Activated CD8-positive, alpha-beta memory T cell treated with anti-CD3 and anti-CD28 coated beads, Interleukin-2, amount 50 U/mL, for 4 hours (primary cell): ENCODE measurements at regions not wholly inside any gene's neighbourhood (a gene's known extent, or its start where the extent isn't known, plus 50 kb on each side); places are given as distances from the start of the nearest gene placed in this dataset.
"Not testable (repeated sequence)": the region's sequence is repeated elsewhere in the genome, so short reads cannot be mapped to it uniquely, and the experiment has no call there.

Source experiments
- DNase-seq: peaks from one replicate; pipeline ENCODE4 v3.0.0-alpha.2; 2020

DNA sequence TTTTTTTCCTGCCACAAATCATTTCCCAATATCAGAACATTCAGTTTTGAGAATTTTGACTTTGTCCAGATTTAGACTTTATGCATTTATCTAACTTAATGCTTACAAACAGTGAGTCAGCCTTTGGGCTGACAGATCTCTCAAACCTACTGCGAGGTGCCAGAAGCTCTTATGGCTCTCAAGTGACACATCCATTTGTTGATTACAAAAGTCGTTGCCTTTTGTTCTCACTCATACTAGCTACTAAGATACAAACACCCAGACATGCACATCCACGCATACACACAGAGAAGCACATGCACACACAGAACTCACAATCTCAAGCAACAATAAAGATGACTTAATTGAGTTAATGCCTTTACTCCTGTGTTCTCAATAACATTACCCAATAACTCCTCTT, 1147.5 kb downstream of the DIAPH3 start:
- DNase-seq: no peak

DNA sequence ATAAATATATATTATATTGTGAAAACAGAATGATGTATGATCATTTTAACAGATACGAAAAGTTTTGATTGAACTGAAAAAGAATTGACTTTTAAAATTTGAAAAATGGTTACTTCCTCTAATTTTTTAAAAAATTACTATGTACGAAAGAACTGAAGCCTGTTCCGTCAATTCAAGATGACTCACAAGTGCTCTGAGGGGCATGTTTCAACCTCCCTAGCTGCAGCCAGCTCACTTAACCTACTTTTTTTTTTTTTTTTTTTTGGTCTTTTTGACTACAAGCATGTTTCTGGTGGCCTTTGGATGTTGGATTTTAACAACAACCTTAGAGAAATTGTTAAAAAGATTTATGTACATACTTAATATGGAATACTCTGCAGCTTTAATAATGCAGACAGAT, 1139.3 kb downstream of the DIAPH3 start:
- no peak for DNase-seq

DNA sequence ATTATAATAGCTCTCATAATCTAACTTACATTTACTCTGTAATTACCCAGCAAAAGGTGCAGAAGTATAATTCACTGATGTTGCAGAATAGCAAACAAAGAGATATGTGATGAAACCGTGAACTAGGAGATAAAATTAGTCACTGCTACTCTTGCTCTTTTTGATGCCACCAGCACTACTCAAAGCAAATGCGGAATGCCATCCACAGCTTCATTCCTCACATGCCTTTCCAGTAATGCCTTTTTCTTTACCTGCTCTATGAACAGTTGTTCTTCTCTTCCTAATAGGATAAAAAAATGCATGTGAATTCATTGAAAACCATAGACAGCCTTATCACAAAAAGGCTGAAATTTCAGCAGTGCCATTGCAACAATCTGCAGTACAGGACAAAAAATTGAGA, 1129.5 kb downstream of the DIAPH3 start:
- DNase-seq: no peak

DNA sequence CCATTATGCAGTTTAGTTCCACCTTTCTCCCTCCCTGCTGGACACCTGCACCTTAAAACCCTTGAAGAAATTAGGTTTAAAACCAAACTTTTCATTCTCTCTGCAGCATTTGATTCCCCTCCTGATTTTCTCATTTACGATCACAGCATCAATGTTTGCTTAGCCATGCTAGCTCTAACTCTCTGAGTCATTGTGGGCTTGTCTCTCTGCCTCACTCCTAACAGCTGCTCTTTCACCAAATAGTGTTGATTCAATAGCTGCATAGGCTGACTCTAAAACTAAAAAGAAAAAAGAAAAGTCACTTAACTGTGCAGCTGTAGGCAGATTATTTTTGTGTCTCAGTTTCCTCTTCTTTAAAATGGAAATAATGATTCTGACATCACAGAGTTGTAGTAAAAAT, 1124.9 kb downstream of the DIAPH3 start:
- DNase-seq: no peak

DNA sequence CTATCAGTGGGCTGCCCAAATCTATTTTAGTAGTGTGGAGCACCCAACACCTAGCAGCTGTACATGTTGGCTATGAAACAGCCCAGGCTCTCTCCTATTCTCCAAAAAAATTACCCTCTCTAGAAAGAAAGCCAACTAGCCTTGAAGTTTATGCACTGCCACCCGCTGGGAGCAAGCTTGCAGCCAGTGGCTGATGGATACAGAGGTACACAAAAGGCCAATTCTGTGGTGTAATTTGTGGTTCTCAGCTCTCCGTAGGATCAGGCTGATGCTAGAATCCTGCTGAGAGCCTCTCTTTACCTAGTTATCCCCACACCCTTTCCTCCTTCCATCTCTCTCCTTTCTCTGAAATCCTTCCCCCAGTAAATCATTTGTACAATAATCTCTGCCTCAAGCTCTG, 1120.7 kb downstream of the DIAPH3 start:
- DNase-seq: no peak

DNA sequence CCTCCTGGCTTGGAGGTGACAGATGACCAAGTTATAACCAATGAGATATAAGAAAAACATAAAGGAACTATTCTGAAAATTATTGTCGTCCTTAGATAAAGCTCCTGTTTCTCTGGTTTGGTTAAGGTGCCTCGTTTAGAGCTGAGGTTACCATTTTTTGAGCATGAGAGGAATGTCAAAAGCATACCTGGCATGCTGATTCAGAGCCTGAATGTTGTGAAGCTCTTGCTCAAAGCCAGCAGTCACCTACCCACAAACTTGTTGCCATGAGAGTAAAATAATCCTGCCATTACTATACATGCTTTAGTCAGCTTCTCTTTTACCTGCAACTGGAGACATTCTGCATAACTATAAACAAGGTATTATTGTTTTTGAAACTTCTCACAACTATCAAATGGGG, 1116.2 kb downstream of the DIAPH3 start:
- DNase-seq: no peak

DNA sequence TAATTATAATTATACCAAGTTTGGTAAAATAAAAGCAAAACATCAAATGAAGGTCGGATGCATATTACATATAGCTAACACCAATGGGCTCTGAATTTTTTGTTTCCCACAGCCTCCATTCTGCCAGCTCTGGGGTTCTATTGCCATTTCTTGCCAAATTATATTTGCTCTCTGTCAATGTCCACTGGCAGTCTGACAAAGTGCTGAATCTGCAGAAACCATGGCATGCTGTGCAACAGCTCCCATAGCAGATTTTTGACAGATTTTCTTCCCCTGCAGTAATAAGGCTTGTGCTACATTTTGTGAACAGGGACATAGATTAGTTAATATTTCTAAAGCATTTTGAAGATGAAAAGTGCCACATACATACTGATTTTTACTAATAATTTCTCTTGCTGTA, 1102.1 kb downstream of the DIAPH3 start:
- DNase-seq: no peak

DNA sequence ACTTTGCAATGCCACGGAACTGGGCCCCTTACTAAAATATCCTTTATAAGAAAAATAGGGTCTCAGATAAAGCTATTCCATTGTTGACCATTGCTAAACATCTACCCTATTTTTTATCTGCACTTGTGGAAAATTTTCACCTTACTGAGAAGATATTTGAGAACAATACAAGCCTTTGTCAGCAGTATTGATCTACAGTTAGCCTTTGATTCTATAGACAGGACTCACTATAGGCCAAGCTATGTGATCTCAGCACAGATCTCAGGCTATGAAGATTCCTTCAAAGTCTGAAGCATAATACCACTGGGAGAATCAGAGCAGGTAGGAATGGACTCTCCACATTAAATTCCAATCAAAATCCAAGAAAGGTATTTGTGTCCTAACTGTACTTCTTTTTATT, 1099.7 kb downstream of the DIAPH3 start:
- no peak for DNase-seq

DNA sequence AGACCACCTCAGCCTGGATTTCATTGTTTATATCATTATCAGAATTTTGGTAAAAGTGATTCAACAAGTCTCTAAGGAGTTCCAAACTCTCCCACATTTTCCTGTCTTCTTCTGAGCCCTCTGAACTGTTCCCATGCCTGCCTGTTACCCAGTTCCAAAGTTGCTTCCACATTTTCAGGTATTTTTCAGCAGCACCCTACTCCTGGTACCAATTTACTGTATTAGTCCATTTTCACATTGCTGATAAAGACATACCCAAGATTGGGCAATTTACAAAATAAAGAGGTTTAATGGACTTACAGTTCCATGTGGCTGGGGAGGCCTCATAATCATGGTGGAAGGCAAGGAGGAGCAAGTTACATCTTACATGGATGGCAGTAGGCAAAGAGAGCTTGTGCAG, 1087.3 kb downstream of the DIAPH3 start:
- not testable (repeated sequence) for DNase-seq

DNA sequence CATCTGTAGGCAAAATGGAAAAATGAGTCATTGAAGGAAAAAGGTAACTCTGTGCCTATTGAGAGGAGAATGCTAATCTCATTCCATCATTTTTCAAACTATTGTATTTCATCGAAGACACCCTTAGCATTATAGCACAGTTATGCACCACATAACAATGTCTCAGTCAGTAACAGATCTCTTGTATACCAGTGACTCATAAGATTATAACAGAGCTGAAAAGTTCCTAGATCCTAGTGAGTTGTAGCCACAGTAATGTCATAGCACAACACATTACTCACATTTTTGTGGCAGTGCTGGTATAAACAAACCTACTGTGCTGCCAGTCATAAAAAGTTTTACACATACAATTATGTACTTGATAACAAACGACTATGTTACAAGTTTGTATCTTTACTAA, 1077.6 kb downstream of the DIAPH3 start:
- no peak for DNase-seq

DNA sequence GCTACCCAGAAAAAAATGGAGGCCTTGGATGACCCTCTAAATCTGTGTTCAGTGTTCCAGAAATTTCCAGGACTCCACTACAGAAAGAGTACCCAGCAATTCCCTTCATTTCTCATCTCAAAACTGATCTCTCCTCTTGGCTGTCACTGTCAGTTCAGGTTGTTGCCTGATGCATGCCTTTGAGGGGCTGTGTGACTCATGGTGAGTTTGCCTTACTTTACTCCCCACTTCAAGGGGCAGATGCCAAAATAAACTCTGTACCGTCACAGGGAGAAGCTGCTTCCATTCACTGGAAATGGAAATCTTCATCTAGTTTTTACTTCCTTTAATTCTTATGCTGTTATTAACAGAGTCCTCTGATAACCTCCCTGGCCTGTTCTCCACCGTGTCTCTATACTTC, 1075.0 kb downstream of the DIAPH3 start:
- no peak for DNase-seq

DNA sequence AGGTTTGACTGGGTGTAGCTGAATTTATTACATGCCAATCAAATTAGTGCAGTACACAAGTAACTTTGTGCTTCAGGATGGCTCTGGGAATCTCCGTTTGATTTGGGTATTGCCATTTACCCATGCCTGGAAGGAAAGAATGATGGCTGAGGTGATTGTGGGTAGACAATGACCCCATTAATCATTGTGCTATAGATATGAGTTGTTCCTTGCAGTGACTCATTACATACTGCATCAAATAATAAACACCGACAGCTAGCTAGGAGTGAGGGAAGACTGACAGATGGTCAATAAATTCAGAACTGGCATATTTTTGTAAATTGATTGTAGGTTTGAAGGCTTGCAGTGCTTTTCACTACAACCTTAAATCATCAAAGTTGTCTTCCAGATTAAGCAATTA, 1069.5 kb downstream of the DIAPH3 start:
- no peak for DNase-seq

DNA sequence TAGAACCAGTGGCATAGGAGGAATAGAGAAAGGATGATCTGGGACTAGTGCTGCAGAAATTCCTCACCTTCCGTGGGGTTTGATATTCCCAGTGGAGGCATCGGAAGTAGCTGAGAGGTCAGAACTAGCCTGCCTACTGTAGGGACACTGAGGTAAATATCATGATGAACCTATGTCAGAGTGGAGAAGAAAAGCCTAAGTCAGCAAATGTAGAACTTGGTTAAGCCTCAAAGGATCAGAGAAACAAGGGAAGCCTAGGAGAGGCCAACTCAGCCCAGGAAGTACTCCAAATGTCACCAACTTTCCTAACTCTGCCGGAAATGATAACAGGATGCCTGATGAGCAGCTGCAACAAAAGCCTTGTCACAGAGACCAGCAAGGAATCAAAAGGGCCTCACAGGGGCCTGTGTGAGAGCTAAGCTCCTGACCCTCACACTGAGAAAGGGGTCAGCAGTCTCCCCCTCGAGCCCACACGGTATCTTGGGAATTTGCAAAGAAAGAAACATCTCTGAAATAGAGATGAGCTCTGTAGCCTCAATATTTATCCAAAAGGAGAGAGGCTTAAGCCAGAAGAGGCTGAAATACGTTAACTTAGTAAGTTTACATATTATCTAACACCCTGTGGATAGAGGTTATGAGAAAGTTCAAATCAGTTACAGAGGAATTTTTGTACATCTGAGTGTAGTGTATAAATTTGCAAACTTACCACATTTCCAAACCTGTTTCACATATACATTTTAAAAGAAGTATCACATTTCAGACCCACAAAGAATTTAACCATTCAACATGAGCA, 1064.3 kb downstream of the DIAPH3 start:
- no peak for DNase-seq

DNA sequence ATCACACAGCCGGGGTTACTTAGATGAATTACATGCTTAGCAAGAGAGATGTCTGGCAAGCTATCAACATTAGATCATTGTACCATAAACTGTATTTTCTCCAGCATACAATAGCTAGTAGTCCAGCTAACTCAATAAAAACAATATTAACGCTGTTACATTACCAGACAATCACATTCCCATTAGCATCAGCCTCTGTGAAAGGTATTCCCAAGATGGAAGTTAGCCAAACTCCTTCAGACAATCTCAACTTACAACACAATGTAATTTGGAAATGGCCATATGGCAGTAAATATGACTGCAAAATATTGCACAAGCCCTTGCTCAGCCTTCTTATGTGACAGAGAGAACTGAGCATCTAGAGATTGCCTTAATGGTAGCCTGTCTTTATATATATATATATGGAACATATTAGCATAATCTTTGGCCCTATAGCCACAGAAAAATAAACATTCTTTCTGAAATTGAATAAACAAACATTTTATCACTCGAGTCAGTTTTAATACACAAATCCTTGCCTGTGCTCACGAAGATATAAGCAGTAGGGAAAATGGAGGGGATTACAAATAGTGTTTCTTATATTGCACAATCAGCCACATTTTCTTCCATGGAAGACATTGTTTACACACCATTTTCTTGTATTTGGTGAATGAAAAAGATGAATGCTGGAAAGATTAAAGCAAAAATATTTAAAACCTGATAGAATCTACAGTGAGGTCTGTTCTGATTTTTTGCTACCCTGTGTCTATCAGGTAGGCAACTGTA, 1060.5 kb downstream of the DIAPH3 start:
- DNase-seq: no peak

DNA sequence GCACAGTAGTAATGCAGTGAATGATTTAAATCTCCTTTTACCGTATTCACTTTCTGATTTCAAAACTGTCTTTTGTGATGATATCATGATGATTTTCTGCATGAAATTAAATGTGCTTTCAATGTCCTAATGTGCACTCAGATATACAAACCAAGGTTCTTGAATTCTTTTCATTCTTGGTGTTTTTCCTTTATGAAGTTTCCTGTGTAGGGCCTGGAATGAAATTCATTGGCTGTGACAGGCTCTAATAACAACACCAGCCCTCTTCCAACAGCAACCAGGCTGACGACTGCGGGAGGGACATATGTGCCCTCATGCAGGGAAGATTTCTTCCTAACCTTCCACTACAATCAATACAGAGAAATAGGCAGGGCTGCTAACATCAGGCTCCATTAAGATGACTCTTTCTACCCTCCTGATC, 1052.0 kb downstream of the DIAPH3 start:
- no peak for DNase-seq

DNA sequence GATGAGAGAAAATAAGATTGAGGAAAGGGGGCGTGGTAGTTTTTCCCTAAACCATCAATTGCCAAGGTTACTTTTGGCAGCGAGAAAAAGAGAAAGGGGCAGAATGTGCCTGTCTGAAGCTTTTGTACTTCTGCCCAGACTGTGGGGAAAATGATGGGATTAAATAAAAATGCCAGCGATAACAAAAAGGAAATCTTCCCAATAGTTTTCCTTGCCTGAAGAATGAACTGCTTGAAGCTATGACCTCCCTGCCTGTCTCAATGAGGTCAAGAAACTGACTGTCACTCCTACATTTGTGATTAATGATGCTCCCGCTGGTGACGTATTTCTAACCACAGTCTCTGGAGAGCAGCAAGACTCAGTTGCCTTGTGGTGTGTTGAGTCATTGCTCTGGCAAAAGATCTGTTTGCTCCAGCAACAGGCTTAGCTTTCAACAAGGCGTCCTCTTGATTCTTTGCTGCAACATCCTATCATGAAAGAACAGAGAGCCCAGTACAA, 1051.5 kb downstream of the DIAPH3 start:
- no peak for DNase-seq

DNA sequence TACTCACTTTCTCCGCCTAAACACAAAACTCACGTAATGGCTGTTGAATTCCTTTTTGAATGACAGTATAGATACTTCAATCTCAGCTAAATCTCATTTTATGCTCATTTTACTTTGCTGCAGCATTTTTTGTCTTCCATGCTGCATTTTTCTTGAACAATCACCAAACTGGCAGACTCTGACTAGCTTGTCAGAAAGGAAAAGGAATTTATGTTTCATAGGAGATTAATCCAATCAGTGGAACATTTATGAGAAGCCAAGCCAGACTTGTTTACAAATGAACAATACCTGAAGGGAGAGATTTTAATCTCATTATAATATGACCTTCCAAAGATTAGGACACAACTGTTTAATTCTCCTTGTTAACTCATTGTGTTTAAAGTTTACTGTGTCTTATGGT, 1044.3 kb downstream of the DIAPH3 start:
- DNase-seq: no peak

DNA sequence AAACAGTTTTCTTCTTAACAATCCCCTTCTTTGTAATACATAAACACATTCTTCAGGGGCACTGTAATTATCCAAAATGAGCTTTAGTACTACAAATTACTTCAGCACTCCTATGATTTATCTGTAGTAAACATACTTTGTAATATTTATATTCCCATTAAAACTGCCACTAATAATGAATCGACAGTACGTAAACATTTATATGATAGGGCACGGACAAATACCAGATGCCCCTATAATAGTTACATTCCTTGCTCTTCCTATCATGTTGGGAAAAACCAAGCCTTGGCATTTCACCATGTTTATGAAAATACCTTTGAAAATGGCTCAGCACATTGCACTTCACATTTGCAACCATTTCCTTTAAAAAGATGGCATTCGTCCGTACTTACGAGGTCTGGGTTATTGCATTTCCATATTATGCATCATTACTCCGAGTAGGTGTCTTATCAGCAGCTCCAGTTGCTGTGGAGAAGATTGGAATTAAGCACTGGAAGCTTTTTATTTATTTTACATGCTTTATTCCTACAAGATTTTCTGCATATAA, 1043.4 kb downstream of the DIAPH3 start:
- DNase-seq: no peak

DNA sequence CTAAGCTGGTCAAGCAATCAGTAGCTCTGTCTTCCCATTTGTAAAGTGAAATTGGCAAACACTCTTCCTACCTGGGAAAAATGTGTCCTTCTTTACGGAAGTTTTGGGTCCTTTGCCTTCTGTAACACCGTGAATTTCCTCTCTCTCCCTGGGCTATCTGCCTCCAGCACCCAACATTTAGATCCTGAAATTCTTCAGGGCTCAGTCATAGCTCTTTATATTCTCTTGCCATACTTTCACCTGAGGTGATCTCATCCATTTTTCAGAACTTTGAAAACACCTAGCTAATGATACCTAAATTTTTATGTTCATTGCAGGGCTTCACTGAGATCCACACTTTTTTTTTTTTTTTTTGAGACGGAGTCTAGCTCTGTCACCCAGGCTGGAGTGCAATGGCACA, 1042.2 kb downstream of the DIAPH3 start:
- DNase-seq: no peak

DNA sequence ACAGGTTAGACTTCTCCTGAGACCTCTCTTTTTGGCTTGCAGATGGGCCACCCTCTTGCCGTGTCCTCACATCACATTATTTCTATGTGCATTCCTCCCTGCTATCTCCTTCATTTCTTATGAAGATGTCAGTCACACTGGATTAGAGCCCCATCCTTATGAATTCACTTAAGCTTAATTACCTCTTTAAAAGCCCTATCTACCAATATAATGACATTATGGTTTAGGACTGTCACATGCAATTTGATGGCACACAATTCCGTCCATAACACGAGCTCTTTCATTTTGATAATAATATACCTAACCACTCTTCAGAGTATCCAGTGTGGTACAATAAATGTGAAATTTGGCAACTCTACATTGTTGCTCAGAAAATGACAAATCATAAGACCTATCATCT, 1037.3 kb downstream of the DIAPH3 start:
- DNase-seq: no peak

DNA sequence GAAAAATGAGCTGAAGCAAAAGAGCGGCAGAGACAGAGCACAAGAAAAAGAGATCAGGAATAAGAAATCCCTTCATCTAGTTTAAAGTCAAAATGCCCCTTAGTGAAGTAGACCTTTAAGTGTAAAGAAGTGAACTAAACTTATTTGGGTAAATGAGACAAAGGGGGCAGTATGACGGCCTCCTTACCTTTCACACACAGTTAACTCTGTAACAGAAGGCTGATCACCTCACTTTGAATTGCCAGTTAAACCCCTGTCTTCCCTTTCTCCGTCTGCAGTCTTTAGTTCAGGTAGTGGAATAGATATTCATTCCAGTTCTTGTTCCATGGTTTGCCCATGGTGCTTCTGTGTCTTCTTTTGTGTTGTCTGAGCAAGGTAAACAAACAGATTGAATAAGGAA, 1029.8 kb downstream of the DIAPH3 start:
- DNase-seq: no peak

DNA sequence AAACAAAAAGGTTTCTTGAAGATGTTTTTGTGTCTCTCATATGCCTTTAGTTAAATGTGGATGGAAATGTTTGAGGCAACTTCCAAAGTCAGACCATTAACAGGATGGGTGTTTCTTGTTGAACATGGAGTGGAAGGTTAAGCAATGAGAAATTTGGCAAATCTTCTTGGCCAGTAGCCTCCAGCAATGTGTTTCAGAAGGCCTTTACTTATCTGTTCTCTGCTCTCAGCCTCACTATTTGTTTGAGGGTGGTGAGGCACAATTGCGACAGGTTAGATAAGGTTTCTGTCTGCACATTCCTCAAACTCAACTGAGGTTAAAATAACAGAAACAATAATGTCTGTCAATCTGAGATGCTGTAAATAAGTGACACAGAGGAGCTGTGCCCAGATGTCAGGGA, 1019.0 kb downstream of the DIAPH3 start:
- no peak for DNase-seq

DNA sequence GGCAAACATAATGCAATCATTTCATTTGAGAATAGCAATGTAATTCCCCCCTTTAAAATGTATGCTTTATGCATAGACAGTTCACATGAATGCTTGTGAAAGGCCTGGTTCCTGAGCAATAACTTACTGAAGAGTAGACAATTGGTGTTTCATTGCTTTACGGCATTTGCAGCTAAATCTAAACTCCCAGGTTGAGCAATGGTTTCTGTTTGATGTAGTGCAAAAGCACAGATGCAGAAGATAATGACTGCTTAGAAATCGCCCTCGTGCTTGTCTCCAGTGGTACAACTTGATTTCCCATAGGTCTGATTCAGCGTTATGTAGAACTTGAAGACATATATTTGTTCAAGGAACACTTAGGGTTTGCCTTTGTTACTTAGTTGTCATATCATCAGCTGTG, 1018.3 kb downstream of the DIAPH3 start:
- no peak for DNase-seq

DNA sequence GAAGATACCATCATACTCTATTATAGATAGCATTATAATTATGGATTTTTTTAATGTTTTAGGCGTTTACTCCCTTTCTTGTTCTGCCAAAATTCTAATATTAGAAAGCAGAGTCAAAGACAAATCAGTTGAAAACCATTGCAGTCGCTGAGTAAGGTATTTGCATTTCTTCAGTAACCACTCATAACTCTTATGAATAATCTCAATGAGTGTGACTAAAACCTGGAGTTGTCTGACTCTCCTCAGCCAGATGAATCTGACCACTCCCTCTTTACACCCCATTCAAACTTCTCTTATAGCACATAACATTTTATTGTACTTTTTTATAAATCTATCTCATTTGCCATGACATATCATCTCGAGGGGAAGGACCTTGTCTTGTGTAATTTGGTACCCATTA, 1006.5 kb downstream of the DIAPH3 start:
- no peak for DNase-seq
